ENCODE measurements at regions not wholly inside any gene's neighbourhood (a gene's known extent, or its start where the extent isn't known, plus 50 kb on each side); places are given as distances from the start of the nearest gene placed in this dataset.

GRCh38 chr6:106918115-106918514 is 56.4 kb downstream of the CD24 start:
- no peak for DNase-seq (ENCODE audit: low spot score)
- no peak for TF ChIP-seq CTCF (IDR thresholded peaks at IDR 0.05; ENCODE audit: borderline replicate concordance, control extremely low read depth, extremely low read depth, insufficient read depth, missing control alignments)
- in situ Hi-C loops (cut with MboI; ENCODE audit: low sequenced_read_pairs, unreplicated experiment): no loop called here

- no peak for TF ChIP-seq CTCF (IDR thresholded peaks at IDR 0.05; ENCODE audit: borderline replicate concordance, control extremely low read depth, extremely low read depth, insufficient read depth, missing control alignments)
- no peak for DNase-seq (ENCODE audit: low spot score)
- in situ Hi-C loops (cut with MboI; ENCODE audit: low sequenced_read_pairs, unreplicated experiment): no loop called here
These were observed 57.6 kb downstream of the CD24 start for GRCh38 chr6:106916891-106917290.

- in situ Hi-C loops (cut with MboI; ENCODE audit: low sequenced_read_pairs, unreplicated experiment): no loop called here
- TF ChIP-seq CTCF (IDR thresholded peaks at IDR 0.05; ENCODE audit: borderline replicate concordance, control extremely low read depth, extremely low read depth, insufficient read depth, missing control alignments): no peak
- DNase-seq (ENCODE audit: low spot score): peak; percentile 65
These were observed 60.8 kb downstream of the CD24 start for GRCh38 chr6:106913676-106914280.

- in situ Hi-C loops (cut with MboI; ENCODE audit: low sequenced_read_pairs, unreplicated experiment): no loop called here
- TF ChIP-seq CTCF (IDR thresholded peaks at IDR 0.05; ENCODE audit: borderline replicate concordance, control extremely low read depth, extremely low read depth, insufficient read depth, missing control alignments): no peak
- DNase-seq (ENCODE audit: low spot score): no peak
These were observed 61.4 kb downstream of the CD24 start for GRCh38 chr6:106913111-106913510.

GRCh38 chr6:106912091-106912490 is 62.4 kb downstream of the CD24 start:
- in situ Hi-C loops (cut with MboI; ENCODE audit: low sequenced_read_pairs, unreplicated experiment): no loop called here
- DNase-seq (ENCODE audit: low spot score): no peak
- no peak for TF ChIP-seq CTCF (IDR thresholded peaks at IDR 0.05; ENCODE audit: borderline replicate concordance, control extremely low read depth, extremely low read depth, insufficient read depth, missing control alignments)

- TF ChIP-seq CTCF (IDR thresholded peaks at IDR 0.05; ENCODE audit: borderline replicate concordance, control extremely low read depth, extremely low read depth, insufficient read depth, missing control alignments): no peak
- in situ Hi-C loops (cut with MboI; ENCODE audit: low sequenced_read_pairs, unreplicated experiment): no loop called here
- no peak for DNase-seq (ENCODE audit: low spot score)
These were observed 63.3 kb downstream of the CD24 start for GRCh38 chr6:106910999-106911949.
